Keratinocyte (primary cell): ENCODE measurements at regions not wholly inside any gene's neighbourhood (a gene's known extent, or its start where the extent isn't known, plus 50 kb on each side); places are given as distances from the start of the nearest gene placed in this dataset.

ENCODE experiments used
- DNase-seq: peaks from one replicate; pipeline ENCODE4 v3.0.0-alpha.2; 2011; ENCODE audit warnings: low read depth, missing footprints, low spot score
- FAIRE-seq: peaks from 2 replicates; lab custom pipeline; 2011; peaks lifted over from hg19 to GRCh38; lab: Jason Lieb, UNC
- H2AFZ ChIP-seq: 2 replicates; pipeline ENCODE4 v1.6.0; 2012; ENCODE audit warnings: low read length, control low read depth, inconsistent platforms; ENCODE audit not compliant: control insufficient read depth
- H3K27ac ChIP-seq: 2 replicates; pipeline ENCODE4 v1.5.1; 2011; ENCODE audit warnings: low read length; ENCODE audit not compliant: control insufficient read depth, insufficient read depth
- H3K27me3 ChIP-seq: 3 replicates; pipeline ENCODE4 v1.6.0; 2011; ENCODE audit warnings: low read length; ENCODE audit not compliant: control insufficient read depth, insufficient read depth; ENCODE audit errors: extremely low read depth
- H3K36me3 ChIP-seq, 2 experiments: 2 replicates in 1 of 2; 3 replicates in 1 of 2; pipeline ENCODE4 v1.5.1; 2011; ENCODE audit warnings: low read length in 2 of 2, mild to moderate bottlenecking in 1 of 2; ENCODE audit not compliant: control insufficient read depth in 2 of 2, insufficient read depth in 2 of 2; ENCODE audit errors: extremely low read depth in 1 of 2
- H3K4me1 ChIP-seq: 3 replicates; pipeline ENCODE4 v1.5.1; 2011; ENCODE audit warnings: low read length; ENCODE audit not compliant: control insufficient read depth, insufficient read depth; ENCODE audit errors: extremely low read depth
- H3K4me2 ChIP-seq: 3 replicates; pipeline ENCODE4 v1.6.0; 2011; ENCODE audit warnings: low read depth, low read length; ENCODE audit not compliant: control insufficient read depth, insufficient read depth; ENCODE audit errors: extremely low read depth
- H3K4me3 ChIP-seq, 3 experiments: fragments of 200-600 bp in 1 of 3; sonication (generic) in 1 of 3; 2 replicates in 2 of 3; 3 replicates in 1 of 3; pipeline ENCODE4 v1.5.1; 2011 to 2016; ENCODE audit warnings: low read length in 3 of 3, mild to moderate bottlenecking in 3 of 3, control low read depth in 2 of 3, inconsistent platforms in 1 of 3, low read depth in 1 of 3, mixed read lengths in 1 of 3, mixed run types in 1 of 3, moderate library complexity in 1 of 3; ENCODE audit not compliant: control insufficient read depth in 2 of 3, insufficient read depth in 2 of 3; ENCODE audit errors: extremely low read depth in 1 of 3
- H3K79me2 ChIP-seq: 2 replicates; pipeline ENCODE4 v1.6.0; 2012; ENCODE audit warnings: low read length; ENCODE audit not compliant: control insufficient read depth, insufficient read depth
- H3K9ac ChIP-seq: 3 replicates; pipeline ENCODE4 v1.6.0; 2011; ENCODE audit warnings: low read length; ENCODE audit not compliant: control insufficient read depth, insufficient read depth; ENCODE audit errors: extremely low read depth
- H3K9me1 ChIP-seq: 3 replicates; pipeline ENCODE4 v1.6.0; 2011; ENCODE audit warnings: low read length; ENCODE audit not compliant: control insufficient read depth, insufficient read depth; ENCODE audit errors: extremely low read depth
- H3K9me3 ChIP-seq: 2 replicates; pipeline ENCODE4 v1.5.1; 2012; ENCODE audit warnings: low read depth, low read length; ENCODE audit not compliant: control insufficient read depth
- H4K20me1 ChIP-seq: 3 replicates; pipeline ENCODE4 v1.6.0; 2011; ENCODE audit warnings: low read length; ENCODE audit not compliant: control insufficient read depth, insufficient read depth; ENCODE audit errors: extremely low read depth
- CTCF ChIP-seq, 3 experiments: IDR thresholded peaks in 1 of 3; conservative IDR thresholded peaks in 1 of 3; optimal IDR thresholded peaks in 1 of 3; 2 replicates in 2 of 3; 3 replicates in 1 of 3; pipeline versions ENCODE3 to v1.5.1; 2011; ENCODE audit warnings: low read length in 3 of 3, mild to moderate bottlenecking in 3 of 3, moderate library complexity in 2 of 3, control low read depth in 1 of 3, inconsistent platforms in 1 of 3; ENCODE audit not compliant: insufficient read depth in 2 of 3; ENCODE audit errors: extremely low read depth in 1 of 3
- EZH2 ChIP-seq: IDR thresholded peaks from one replicate; pipeline ENCODE4 v1.6.1; 2012; ENCODE audit warnings: inconsistent platforms, mild to moderate bottlenecking, low read length, moderate library complexity
- dilution Hi-C: fragments of 300-500 bp; cut with MboI; formaldehyde crosslinking; loops from one replicate; pipeline ENCODE4 v1.7.0; 2020; ENCODE audit warnings: low sequenced_read_pairs; ENCODE audit not compliant: extremely low pct_ligation_motif_present

GRCh38 chr10:113252650-113253618 is 299.9 kb upstream of the HABP2 start:
- no peak for TF ChIP-seq EZH2
- TF ChIP-seq CTCF (optimal IDR thresholded peaks at IDR 0.05 in 1 of 3, IDR thresholded peaks at IDR 0.05 in 1 of 3, conservative IDR thresholded peaks at IDR 0.05 in 1 of 3; ENCODE audit: extremely low read depth in 1 of 3, insufficient read depth in 2 of 3, low read length in 3 of 3), result no peak
- FAIRE-seq, result no peak

GRCh38 chr10:113259576-113260226 is 293.2 kb upstream of the HABP2 start:
- Histone ChIP-seq H3K4me1 (no peaks in the 10 kb centered on the region), H3K79me2 (no peaks in the 10 kb centered on the region), H2AFZ (no peak overlapping the region), H3K9ac (no peak overlapping the region), H3K4me3 (no peak overlapping the region), H3K27me3 (no peaks in the 10 kb centered on the region), H3K9me3 (no peaks in the 10 kb centered on the region), H3K4me2 (no peak overlapping the region), H3K27ac (no peak overlapping the region), H3K36me3 (no peaks in the 10 kb centered on the region), H3K9me1 (no peaks in the 10 kb centered on the region), H4K20me1 (no peaks in the 10 kb centered on the region)
- TF ChIP-seq CTCF (optimal IDR thresholded peaks at IDR 0.05 in 1 of 3, IDR thresholded peaks at IDR 0.05 in 1 of 3, conservative IDR thresholded peaks at IDR 0.05 in 1 of 3; ENCODE audit: extremely low read depth in 1 of 3, insufficient read depth in 2 of 3, low read length in 3 of 3) (no peak), EZH2 (no peak)
- dilution Hi-C loops, result no loop called here
- FAIRE-seq (no peak), DNase-seq (no peak)

More at GRCh38 chr10:113252650-113253618, 299.9 kb upstream of the HABP2 start:
- no peak overlapping the region for H3K9ac ChIP-seq
- H3K4me1 ChIP-seq, result no peaks in the 10 kb centered on the region
- no peak overlapping the region for H3K4me2 ChIP-seq
- H2AFZ ChIP-seq, result no peak overlapping the region
- no peaks in the 10 kb centered on the region for H3K27me3 ChIP-seq
- DNase-seq, result no peak
- H3K9me1 ChIP-seq, result no peaks in the 10 kb centered on the region
- H3K27ac ChIP-seq, result no peak overlapping the region
- no peaks in the 10 kb centered on the region for H4K20me1 ChIP-seq
- no peaks in the 10 kb centered on the region for H3K9me3 ChIP-seq
- no peaks in the 10 kb centered on the region for H3K36me3 ChIP-seq
- dilution Hi-C loops, result no loop called here
- no peaks in the 10 kb centered on the region for H3K79me2 ChIP-seq
- no peak overlapping the region for H3K4me3 ChIP-seq
